Neural progenitor cell (in vitro differentiated cells): ENCODE measurements at regions not wholly inside any gene's neighbourhood (a gene's known extent, or its start where the extent isn't known, plus 50 kb on each side); places are given as distances from the start of the nearest gene placed in this dataset.

ENCODE experiments used
- DNase-seq: peaks from one replicate; pipeline ENCODE4 v3.0.0-alpha.2; 2016; ENCODE audit warnings: low spot score
- H2AFZ ChIP-seq: fragments of 200-600 bp; sonication (generic); replicated peaks from 2 replicates; pipeline ENCODE4 v1.6.1; 2016; ENCODE audit warnings: antibody characterized with exemption
- H3F3A ChIP-seq: fragments of 200-600 bp; sonication (generic); 2 replicates; pipeline ENCODE4 v1.6.1; 2016; ENCODE audit warnings: antibody characterized with exemption, low read depth
- H3K27ac ChIP-seq: fragments of 200-600 bp; sonication (generic); 2 replicates; pipeline ENCODE4 v1.5.1; 2016; ENCODE audit warnings: mild to moderate bottlenecking
- H3K27me3 ChIP-seq: fragments of 200-600 bp; sonication (generic); 2 replicates; pipeline ENCODE4 v1.6.1; 2016; ENCODE audit warnings: mild to moderate bottlenecking, moderate library complexity
- H3K36me3 ChIP-seq: fragments of 200-600 bp; sonication (generic); 2 replicates; pipeline ENCODE4 v1.5.1; 2016
- H3K4me1 ChIP-seq: fragments of 200-600 bp; sonication (generic); 2 replicates; pipeline ENCODE4 v1.6.1; 2016; ENCODE audit warnings: mixed run types
- H3K4me2 ChIP-seq: fragments of 200-600 bp; sonication (generic); 2 replicates; pipeline ENCODE4 v1.6.1; 2016
- H3K4me3 ChIP-seq: fragments of 200-600 bp; sonication (generic); 2 replicates; pipeline ENCODE4 v1.5.1; 2016
- H3K79me2 ChIP-seq: fragments of 200-600 bp; sonication (generic); 2 replicates; pipeline ENCODE4 v1.6.1; 2016; ENCODE audit warnings: low read depth
- H3K9ac ChIP-seq: fragments of 200-600 bp; sonication (generic); 2 replicates; pipeline ENCODE4 v1.6.1; 2016
- H3K9me3 ChIP-seq: fragments of 200-600 bp; sonication (generic); 2 replicates; pipeline ENCODE4 v1.5.1; 2016; ENCODE audit warnings: low read depth
- H4K20me1 ChIP-seq: fragments of 200-600 bp; sonication (generic); 2 replicates; pipeline ENCODE4 v1.6.1; 2016; ENCODE audit warnings: low read depth
- H3K27ac Mint-ChIP-seq: 3 replicates; pipeline ENCODE4 v1.8.0; 2021; ENCODE audit warnings: mixed read lengths
- H3K27me3 Mint-ChIP-seq: 2 replicates; pipeline ENCODE4 v1.8.0; 2022; ENCODE audit warnings: low read depth, mild to moderate bottlenecking, inconsistent platforms, moderate library complexity, mixed read lengths; ENCODE audit not compliant: insufficient read depth
- H3K36me3 Mint-ChIP-seq: 3 replicates; pipeline ENCODE4 v1.8.0; 2021; ENCODE audit warnings: mixed read lengths
- H3K4me1 Mint-ChIP-seq: 3 replicates; pipeline ENCODE4 v1.8.0; 2021; ENCODE audit warnings: mixed read lengths
- H3K4me3 Mint-ChIP-seq: 3 replicates; pipeline ENCODE4 v1.8.0; 2021; ENCODE audit warnings: mild to moderate bottlenecking, moderate library complexity, mixed read lengths
- H3K9me3 Mint-ChIP-seq: 3 replicates; pipeline ENCODE4 v1.8.0; 2020; ENCODE audit warnings: mixed read lengths
- CTCF ChIP-seq: fragments of 200-600 bp; sonication (generic); IDR thresholded peaks from 2 replicates; pipeline ENCODE4 v1.5.1; 2017; ENCODE audit warnings: antibody characterized with exemption, mild to moderate bottlenecking
- EZH2 ChIP-seq: fragments of 200-600 bp; sonication (generic); IDR thresholded peaks from 2 replicates; pipeline ENCODE4 v1.6.1; 2017; ENCODE audit warnings: antibody characterized with exemption, mild to moderate bottlenecking, moderate library complexity
- EZH2phosphoT487 ChIP-seq: fragments of 200-600 bp; sonication (generic); IDR thresholded peaks from 2 replicates; pipeline ENCODE4 v1.6.1; 2017; ENCODE audit warnings: antibody characterized with exemption

DNA sequence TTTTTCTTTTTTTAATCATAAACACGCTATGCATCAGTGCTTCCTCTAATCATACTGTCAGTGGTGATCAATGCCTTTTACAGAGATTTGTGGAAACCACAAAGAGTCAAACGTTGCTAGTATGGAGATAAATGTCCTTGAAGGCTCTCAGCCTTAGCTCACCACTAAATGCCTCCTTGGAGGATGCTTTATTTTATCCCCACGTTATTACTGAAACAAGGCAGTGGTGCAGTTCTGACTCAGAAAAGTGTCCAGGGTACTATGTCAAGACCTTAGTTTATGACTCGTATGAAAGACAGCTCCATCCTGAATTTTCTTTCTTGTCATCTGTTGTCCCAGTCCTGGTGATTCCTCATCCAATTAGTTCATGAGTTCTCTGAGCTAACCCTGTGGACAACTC is 1146.7 kb downstream of the IGSF11 start:
- Mint-ChIP-seq H3K27ac (no peak overlapping the region), H3K27me3 (peaks cover 2% of the 10 kb centered on the region), H3K9me3 (peaks cover 2% of the 10 kb centered on the region), H3K36me3 (no peaks in the 10 kb centered on the region), H3K4me3 (no peak overlapping the region), H3K4me1 (peaks cover 12% of the 10 kb centered on the region)
- no peak for DNase-seq
- no peaks in the 10 kb centered on the region for H3K36me3 ChIP-seq
- H3K4me3 ChIP-seq = no peak overlapping the region
- H3K27ac ChIP-seq = no peak overlapping the region
- H2AFZ ChIP-seq = no peak overlapping the region
- H3K9ac ChIP-seq = no peak overlapping the region
- no peaks in the 10 kb centered on the region for H3K4me1 ChIP-seq
- no peaks in the 10 kb centered on the region for H3K27me3 ChIP-seq
- H3K4me2 ChIP-seq = no peak overlapping the region
- H3F3A ChIP-seq = no peaks in the 10 kb centered on the region
- TF ChIP-seq CTCF (no peak), EZH2phosphoT487 (no peak), EZH2 (no peak)
- no peaks in the 10 kb centered on the region for H3K9me3 ChIP-seq
- H4K20me1 ChIP-seq = no peaks in the 10 kb centered on the region
- no peaks in the 10 kb centered on the region for H3K79me2 ChIP-seq

DNA sequence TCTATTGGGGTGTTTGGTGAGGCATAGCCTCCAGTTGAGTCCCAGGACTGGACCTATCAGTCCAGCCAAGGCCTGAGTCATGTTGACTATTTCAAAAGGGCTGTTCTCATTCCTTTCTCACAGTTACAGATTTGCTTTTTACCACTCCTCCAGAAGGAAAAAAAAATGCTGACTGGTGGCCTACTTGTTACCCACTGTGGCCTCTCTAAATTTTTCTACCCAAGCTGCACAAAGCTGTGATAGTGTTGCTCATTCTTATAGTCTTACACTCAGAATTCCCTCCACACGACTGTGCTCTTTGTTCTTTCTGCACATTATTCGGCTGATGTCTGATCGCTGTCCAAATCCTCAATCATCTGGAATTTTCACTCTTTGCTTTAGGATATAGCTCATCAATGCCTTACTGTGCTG is 1142.2 kb downstream of the IGSF11 start:
- no peaks in the 10 kb centered on the region for H3K4me1 ChIP-seq
- no peaks in the 10 kb centered on the region for H3F3A ChIP-seq
- peaks cover 2% of the 10 kb centered on the region for H3K27me3 Mint-ChIP-seq
- TF ChIP-seq EZH2 = no peak
- TF ChIP-seq CTCF = no peak
- no peak for TF ChIP-seq EZH2phosphoT487
- no peak overlapping the region for H3K4me3 ChIP-seq
- H3K9me3 ChIP-seq = peaks cover 4% of the 10 kb centered on the region
- peaks cover 5% of the 10 kb centered on the region for H3K9me3 Mint-ChIP-seq
- no peaks in the 10 kb centered on the region for H4K20me1 ChIP-seq
- H3K4me2 ChIP-seq = no peak overlapping the region
- H3K27ac ChIP-seq = no peak overlapping the region
- no peak overlapping the region for H3K27ac Mint-ChIP-seq
- no peak for DNase-seq
- no peaks in the 10 kb centered on the region for H3K36me3 ChIP-seq
- no peak overlapping the region for H3K4me3 Mint-ChIP-seq
- no peaks in the 10 kb centered on the region for H3K27me3 ChIP-seq
- no peak overlapping the region for H2AFZ ChIP-seq
- H3K4me1 Mint-ChIP-seq = peaks cover 15% of the 10 kb centered on the region
- no peak overlapping the region for H3K9ac ChIP-seq
- no peaks in the 10 kb centered on the region for H3K36me3 Mint-ChIP-seq
- H3K79me2 ChIP-seq = no peaks in the 10 kb centered on the region

GRCh38 chr3:117893001-117893400 is 1141.6 kb downstream of the IGSF11 start:
- no peak overlapping the region for H3K27ac ChIP-seq
- H3K27ac Mint-ChIP-seq = no peak overlapping the region
- H3K79me2 ChIP-seq = no peaks in the 10 kb centered on the region
- H3K9me3 ChIP-seq = peaks cover 8% of the 10 kb centered on the region
- no peak for TF ChIP-seq EZH2phosphoT487
- H3K4me1 ChIP-seq = no peaks in the 10 kb centered on the region
- no peaks in the 10 kb centered on the region for H3K27me3 ChIP-seq
- no peak overlapping the region for H3K4me3 Mint-ChIP-seq
- H2AFZ ChIP-seq = no peak overlapping the region
- no peak overlapping the region for H3K4me2 ChIP-seq
- peaks cover 15% of the 10 kb centered on the region for H3K4me1 Mint-ChIP-seq
- H3K27me3 Mint-ChIP-seq = peaks cover 2% of the 10 kb centered on the region
- no peak overlapping the region for H3K4me3 ChIP-seq
- H3K36me3 ChIP-seq = no peaks in the 10 kb centered on the region
- no peak overlapping the region for H3K9ac ChIP-seq
- DNase-seq = no peak
- no peaks in the 10 kb centered on the region for H3F3A ChIP-seq
- peaks cover 11% of the 10 kb centered on the region for H3K9me3 Mint-ChIP-seq
- peaks cover 2% of the 10 kb centered on the region for H3K36me3 Mint-ChIP-seq
- no peaks in the 10 kb centered on the region for H4K20me1 ChIP-seq

DNA sequence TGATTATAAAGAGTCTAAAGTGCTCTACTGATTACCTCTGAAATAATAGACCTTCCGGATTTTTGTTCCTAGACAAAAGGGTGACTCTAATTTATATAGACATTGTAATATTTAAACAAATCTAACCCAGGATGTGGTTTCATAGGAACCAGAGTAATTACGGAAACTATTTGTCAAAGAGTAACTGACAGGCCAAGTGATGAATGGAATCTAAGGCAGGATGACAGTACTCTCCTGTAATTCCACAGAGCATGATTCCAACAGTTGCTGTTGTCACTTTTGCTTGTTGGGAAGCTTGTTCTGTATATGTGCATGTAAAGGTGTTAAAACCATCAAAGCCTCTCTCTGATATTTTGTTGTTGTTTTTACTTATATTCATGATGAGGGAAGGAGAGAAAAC is 1141.0 kb downstream of the IGSF11 start:
- H3F3A ChIP-seq = no peaks in the 10 kb centered on the region
- Mint-ChIP-seq H3K4me3 (no peak overlapping the region), H3K36me3 (peaks cover 6% of the 10 kb centered on the region), H3K27me3 (peaks cover 4% of the 10 kb centered on the region), H3K27ac (no peak overlapping the region), H3K4me1 (peaks cover 11% of the 10 kb centered on the region), H3K9me3 (peaks cover 15% of the 10 kb centered on the region)
- no peaks in the 10 kb centered on the region for H4K20me1 ChIP-seq
- H3K4me3 ChIP-seq = no peak overlapping the region
- H3K27me3 ChIP-seq = no peaks in the 10 kb centered on the region
- no peaks in the 10 kb centered on the region for H3K4me1 ChIP-seq
- no peak for TF ChIP-seq EZH2phosphoT487
- TF ChIP-seq EZH2 = no peak
- H3K79me2 ChIP-seq = no peaks in the 10 kb centered on the region
- no peak overlapping the region for H2AFZ ChIP-seq
- no peak overlapping the region for H3K9ac ChIP-seq
- H3K9me3 ChIP-seq = peaks cover 8% of the 10 kb centered on the region
- no peak overlapping the region for H3K4me2 ChIP-seq
- no peak overlapping the region for H3K27ac ChIP-seq
- DNase-seq = no peak
- H3K36me3 ChIP-seq = no peaks in the 10 kb centered on the region
